Transverse colon (tissue), 4 donors: ENCODE measurements at regions not wholly inside any gene's neighbourhood (a gene's known extent, or its start where the extent isn't known, plus 50 kb on each side); places are given as distances from the start of the nearest gene placed in this dataset.

Experiments
- CTCF ChIP-seq, 5 experiments: fragments of 200-600 bp in 3 of 5; fragments of 450-650 bp in 2 of 5; sonication (generic) in 3 of 5; IDR thresholded peaks; 1 replicate in 2 of 5; 2 replicates in 3 of 5; pipeline ENCODE4 v1.5.1; 2016 to 2017; ENCODE audit warnings: antibody characterized with exemption in 5 of 5, inconsistent platforms in 3 of 5, mild to moderate bottlenecking in 2 of 5, moderate library complexity in 1 of 5
- POLR2AphosphoS5 ChIP-seq, 3 donors: sonication (generic); formaldehyde crosslinking; IDR thresholded peaks; one replicate each; pipeline ENCODE4 v1.6.1; 2016; ENCODE audit warnings: antibody characterized with exemption in 3 of 3

- TF ChIP-seq CTCF (IDR thresholded peaks at IDR 0.05) = no peak
- TF ChIP-seq POLR2AphosphoS5 (IDR thresholded peaks at IDR 0.05) = no peak
Measured at GRCh38 chr2:217463402-217464075, 539.3 kb downstream of the TNS1 start.
